ENCODE measurements at regions not wholly inside any gene's neighbourhood (a gene's known extent, or its start where the extent isn't known, plus 50 kb on each side); places are given as distances from the start of the nearest gene placed in this dataset.

DNA sequence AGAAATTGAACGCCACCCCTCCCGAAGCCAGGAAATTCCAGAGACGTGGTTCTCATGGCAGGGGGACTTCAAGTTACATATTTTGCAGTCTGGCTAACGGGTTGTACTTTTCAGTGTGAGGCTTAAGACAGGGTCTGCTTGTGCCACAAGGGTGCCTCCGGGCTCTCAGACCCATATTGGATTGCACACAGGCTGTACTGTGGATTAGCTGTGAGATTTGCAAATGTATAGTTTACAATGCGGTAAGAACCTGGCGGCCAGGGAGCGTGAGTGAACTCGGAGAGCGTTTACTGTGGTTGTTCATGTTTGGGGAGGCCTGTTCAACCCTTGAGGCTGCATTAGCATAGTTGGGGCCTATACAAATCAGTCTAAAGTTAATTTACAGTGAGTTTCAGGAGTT lies 143.9 kb upstream of the SIX2 start:
- TF ChIP-seq CTCF (IDR thresholded peaks at IDR 0.05; ENCODE audit: poor library complexity) (no peak), EZH2 (IDR thresholded peaks at IDR 0.05; ENCODE audit: borderline replicate concordance) (no peak)
